ENCODE measurements at regions not wholly inside any gene's neighbourhood (a gene's known extent, or its start where the extent isn't known, plus 50 kb on each side); places are given as distances from the start of the nearest gene placed in this dataset.

DNA sequence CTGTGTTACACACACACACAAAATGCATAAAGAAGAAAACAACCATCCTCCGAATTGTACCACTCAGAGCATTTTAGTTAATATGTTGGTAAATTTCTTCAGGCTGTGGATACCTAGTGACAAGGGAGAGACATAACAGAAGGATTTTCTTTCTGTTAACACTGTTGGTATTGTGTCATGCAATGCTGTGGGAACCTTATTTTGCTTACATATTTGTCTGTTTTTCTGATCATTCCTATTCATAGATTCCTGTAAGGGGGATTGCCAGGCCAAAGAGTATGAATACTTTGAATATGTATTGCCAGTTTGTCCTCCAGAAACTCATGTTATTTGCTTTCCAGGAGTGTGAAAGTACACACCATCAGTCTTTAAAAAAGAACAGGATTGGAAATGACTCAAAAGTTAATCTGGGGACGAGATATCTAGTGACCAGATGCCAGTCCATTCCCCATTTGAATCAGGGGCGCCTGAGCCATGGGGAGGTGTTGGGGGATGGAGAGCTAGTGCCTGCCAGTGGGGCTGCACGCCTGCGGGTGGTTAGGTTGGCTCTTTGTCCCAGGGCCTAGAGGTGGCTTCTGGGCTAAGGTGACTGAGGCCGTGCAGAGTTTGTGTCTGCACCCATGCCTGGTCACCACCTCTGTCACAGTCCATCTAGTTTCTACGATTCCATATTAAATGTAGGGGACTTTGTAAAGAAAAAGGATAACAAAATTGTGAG lies 142.0 kb downstream of the PTPN20 start:
- Histone ChIP-seq H3K27ac (no peak overlapping the region), H3K36me3 (replicated peaks; ENCODE audit: insufficient read depth, low read depth) (no peaks in the 10 kb centered on the region), H4K20me1 (ENCODE audit: insufficient read depth, poor library complexity, severe bottlenecking) (no peaks in the 10 kb centered on the region), H3K9me2 (replicated peaks; ENCODE audit: insufficient read depth) (no peaks in the 10 kb centered on the region), H3K9me3 (ENCODE audit: low read depth) (no peaks in the 10 kb centered on the region), H3K4me3 (no peak overlapping the region), H3K27me3 (no peaks in the 10 kb centered on the region), H2AFZ (no peak overlapping the region), H3K4me1 (ENCODE audit: insufficient read depth) (no peaks in the 10 kb centered on the region), H3K4me2 (no peak overlapping the region), H3K79me2 (no peaks in the 10 kb centered on the region)
- TF ChIP-seq EZH2phosphoT487 (IDR thresholded peaks at IDR 0.05; ENCODE audit: low read depth, severe bottlenecking, unreplicated experiment) (no peak), EZH2 (IDR thresholded peaks at IDR 0.05; ENCODE audit: borderline replicate concordance) (no peak)
- TF ChIP-seq, protein P1, sequence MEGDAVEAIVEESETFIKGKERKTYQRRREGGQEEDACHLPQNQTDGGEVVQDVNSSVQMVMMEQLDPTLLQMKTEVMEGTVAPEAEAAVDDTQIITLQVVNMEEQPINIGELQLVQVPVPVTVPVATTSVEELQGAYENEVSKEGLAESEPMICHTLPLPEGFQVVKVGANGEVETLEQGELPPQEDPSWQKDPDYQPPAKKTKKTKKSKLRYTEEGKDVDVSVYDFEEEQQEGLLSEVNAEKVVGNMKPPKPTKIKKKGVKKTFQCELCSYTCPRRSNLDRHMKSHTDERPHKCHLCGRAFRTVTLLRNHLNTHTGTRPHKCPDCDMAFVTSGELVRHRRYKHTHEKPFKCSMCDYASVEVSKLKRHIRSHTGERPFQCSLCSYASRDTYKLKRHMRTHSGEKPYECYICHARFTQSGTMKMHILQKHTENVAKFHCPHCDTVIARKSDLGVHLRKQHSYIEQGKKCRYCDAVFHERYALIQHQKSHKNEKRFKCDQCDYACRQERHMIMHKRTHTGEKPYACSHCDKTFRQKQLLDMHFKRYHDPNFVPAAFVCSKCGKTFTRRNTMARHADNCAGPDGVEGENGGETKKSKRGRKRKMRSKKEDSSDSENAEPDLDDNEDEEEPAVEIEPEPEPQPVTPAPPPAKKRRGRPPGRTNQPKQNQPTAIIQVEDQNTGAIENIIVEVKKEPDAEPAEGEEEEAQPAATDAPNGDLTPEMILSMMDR (IDR thresholded peaks at IDR 0.05; ENCODE audit: poor library complexity) = no peak
- WGBS (ENCODE audit: low lambda C conversion rate, missing lambda C conversion rate) = 87% methylated on average over 7 of the region's 7 CpGs
- no peak for DNase-seq (ENCODE audit: low spot score)

DNA sequence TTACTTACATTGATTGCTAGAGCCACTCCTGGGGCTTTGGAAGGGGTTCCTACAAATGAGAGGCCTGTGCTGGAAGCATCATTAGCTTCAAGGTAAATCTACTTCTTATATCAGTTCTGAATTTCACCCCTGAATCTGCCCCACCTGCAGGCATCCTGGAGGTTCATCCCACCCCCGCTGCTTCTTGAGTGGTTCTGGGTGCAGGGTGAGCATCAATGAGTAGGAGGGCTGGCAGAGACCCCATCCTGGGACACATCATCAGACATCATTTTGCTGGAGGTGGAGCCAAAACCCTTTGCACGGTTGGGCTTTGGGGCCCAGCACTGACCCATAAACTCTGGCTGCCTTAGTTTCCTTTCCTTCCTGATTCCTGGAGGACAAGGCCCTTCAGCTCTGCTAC lies 143.7 kb downstream of the PTPN20 start:
- Histone ChIP-seq H3K27ac (no peak overlapping the region), H3K9me3 (ENCODE audit: low read depth) (no peaks in the 10 kb centered on the region), H3K27me3 (no peaks in the 10 kb centered on the region), H2AFZ (no peak overlapping the region), H3K4me2 (no peak overlapping the region), H3K4me3 (no peak overlapping the region), H3K79me2 (no peaks in the 10 kb centered on the region), H4K20me1 (ENCODE audit: insufficient read depth, poor library complexity, severe bottlenecking) (no peaks in the 10 kb centered on the region), H3K4me1 (ENCODE audit: insufficient read depth) (no peaks in the 10 kb centered on the region), H3K36me3 (replicated peaks; ENCODE audit: insufficient read depth, low read depth) (no peaks in the 10 kb centered on the region), H3K9me2 (replicated peaks; ENCODE audit: insufficient read depth) (no peaks in the 10 kb centered on the region)
- TF ChIP-seq EZH2 (IDR thresholded peaks at IDR 0.05; ENCODE audit: borderline replicate concordance) (no peak), EZH2phosphoT487 (IDR thresholded peaks at IDR 0.05; ENCODE audit: low read depth, severe bottlenecking, unreplicated experiment) (no peak)
- TF ChIP-seq, protein P1 (IDR thresholded peaks at IDR 0.05; ENCODE audit: poor library complexity) = no peak
- DNase-seq (ENCODE audit: low spot score) = no peak
- 85% methylated on average over 2 of the region's 2 CpGs for WGBS (ENCODE audit: low lambda C conversion rate, missing lambda C conversion rate)

DNA sequence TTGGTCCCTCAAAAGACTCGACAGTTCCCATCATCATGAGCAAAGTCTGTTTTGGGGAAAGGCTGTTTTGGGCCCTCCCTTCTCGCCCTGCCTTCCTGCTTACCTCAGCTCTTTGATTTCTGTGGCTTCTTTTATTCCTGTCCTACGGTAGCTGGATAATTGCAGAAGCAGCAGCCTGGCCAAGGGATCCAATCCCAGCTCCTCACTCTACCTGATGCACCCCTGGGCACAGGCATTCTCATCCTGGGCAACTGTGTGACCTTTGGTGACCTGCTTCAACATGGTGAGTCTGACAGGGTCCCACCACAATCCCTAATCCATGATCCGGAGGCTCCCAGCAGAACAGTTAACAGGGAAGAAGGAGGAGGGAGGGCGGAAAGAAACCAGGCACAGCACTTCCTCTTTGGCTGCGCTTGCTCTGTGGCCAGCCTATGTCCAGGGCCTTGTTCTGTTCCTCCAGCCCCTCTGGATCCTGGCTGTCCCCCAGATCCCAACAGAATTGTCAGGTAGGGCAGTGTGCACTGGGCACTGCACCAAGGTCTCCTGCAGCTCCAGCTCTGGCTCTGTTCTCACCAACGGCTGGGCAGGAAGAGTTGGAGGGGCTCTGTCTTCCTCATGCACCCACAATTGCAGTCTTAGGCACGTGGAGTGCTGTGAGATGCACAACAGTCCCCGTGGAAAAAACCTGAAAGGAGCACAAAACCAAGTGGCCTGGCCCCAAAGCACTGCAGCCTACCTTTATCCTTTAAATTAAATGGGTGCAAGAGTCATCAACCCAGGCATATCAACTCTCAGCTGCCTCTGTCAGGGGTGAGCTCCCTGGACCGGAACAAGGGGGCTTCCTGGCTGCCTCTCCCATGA lies 144.4 kb downstream of the PTPN20 start:
- no peak for DNase-seq (ENCODE audit: low spot score)
- Histone ChIP-seq H3K27ac (no peak overlapping the region), H3K9me3 (ENCODE audit: low read depth) (no peaks in the 10 kb centered on the region), H3K36me3 (replicated peaks; ENCODE audit: insufficient read depth, low read depth) (no peaks in the 10 kb centered on the region), H3K4me1 (ENCODE audit: insufficient read depth) (no peaks in the 10 kb centered on the region), H3K4me3 (no peak overlapping the region), H3K79me2 (no peaks in the 10 kb centered on the region), H4K20me1 (ENCODE audit: insufficient read depth, poor library complexity, severe bottlenecking) (no peaks in the 10 kb centered on the region), H3K27me3 (no peaks in the 10 kb centered on the region), H3K9me2 (replicated peaks; ENCODE audit: insufficient read depth) (no peaks in the 10 kb centered on the region), H3K4me2 (no peak overlapping the region), H2AFZ (no peak overlapping the region)
- TF ChIP-seq EZH2 (IDR thresholded peaks at IDR 0.05; ENCODE audit: borderline replicate concordance) (no peak), EZH2phosphoT487 (IDR thresholded peaks at IDR 0.05; ENCODE audit: low read depth, severe bottlenecking, unreplicated experiment) (no peak)
- TF ChIP-seq, protein P1 (IDR thresholded peaks at IDR 0.05; ENCODE audit: poor library complexity) = no peak
- 84% methylated on average over 10 of the region's 10 CpGs for WGBS (ENCODE audit: low lambda C conversion rate, missing lambda C conversion rate)

Measured in hepatocyte (in vitro differentiated cells).